Caco-2 (cell line): ENCODE measurements at regions not wholly inside any gene's neighbourhood (a gene's known extent, or its start where the extent isn't known, plus 50 kb on each side); places are given as distances from the start of the nearest gene placed in this dataset.

Experiments used
- BruUV-seq: library from RNA; stranded (reverse); fragments of 400-500 nt; replicated peaks from 2 replicates; lab custom pipeline; 2021; lab: Mats Ljungman, UMichigan
- CTCF ChIA-PET: fragments of 300-600 bp; sonication (Branson Sonifier 250); formaldehyde crosslinking; loops from one replicate; lab custom pipeline; 2022; ENCODE audit warnings: antibody characterized with exemption; lab: Charles Lee
- POLR2A ChIA-PET: fragments of 300-600 bp; sonication (Branson Sonifier 250); formaldehyde crosslinking; loops from one replicate; lab custom pipeline; 2022; ENCODE audit warnings: antibody characterized with exemption; lab: Charles Lee
- DNase-seq, 2 experiments: peaks; one replicate each; pipeline versions ENCODE4 v3.0.0 to v3.0.0-alpha.2; 2020 to 2022
- H3K27me3 ChIP-seq: replicated peaks from 2 replicates; pipeline ENCODE4 v1.6.0; 2011; ENCODE audit warnings: low read length; ENCODE audit not compliant: control insufficient read depth, insufficient read depth
- H3K36me3 ChIP-seq: 2 replicates; pipeline ENCODE4 v1.5.1; 2011; ENCODE audit warnings: low read length; ENCODE audit not compliant: control insufficient read depth, insufficient read depth
- H3K4me1 ChIP-seq: fragments of 250-450 bp; sonication (Bioruptor Pico); 2 replicates; pipeline ENCODE4 v1.5.1; 2020; ENCODE audit warnings: mild to moderate bottlenecking
- H3K4me3 ChIP-seq: 2 replicates; pipeline ENCODE4 v1.5.1; 2011; ENCODE audit warnings: low read depth, mild to moderate bottlenecking, control low read depth, low read length
- H3K9me3 ChIP-seq: fragments of 250-450 bp; sonication (Bioruptor Pico); 2 replicates; pipeline ENCODE4 v1.5.1; 2020; ENCODE audit warnings: mild to moderate bottlenecking, moderate library complexity
- H3K27ac Mint-ChIP-seq: one replicate; pipeline ENCODE4 v1.8.0; 2022; ENCODE audit warnings: mixed read lengths; ENCODE audit not compliant: unreplicated experiment
- H3K27me3 Mint-ChIP-seq: one replicate; pipeline ENCODE4 v1.8.0; 2022; ENCODE audit warnings: mixed read lengths; ENCODE audit not compliant: insufficient read depth, unreplicated experiment
- H3K36me3 Mint-ChIP-seq: one replicate; pipeline ENCODE4 v1.8.0; 2022; ENCODE audit warnings: mild to moderate bottlenecking, mixed read lengths; ENCODE audit not compliant: insufficient read depth, unreplicated experiment
- H3K4me1 Mint-ChIP-seq: one replicate; pipeline ENCODE4 v1.8.0; 2022; ENCODE audit warnings: low read depth, mixed read lengths; ENCODE audit not compliant: unreplicated experiment
- H3K4me3 Mint-ChIP-seq: one replicate; pipeline ENCODE4 v1.8.0; 2022; ENCODE audit warnings: mild to moderate bottlenecking, moderate library complexity, mixed read lengths; ENCODE audit not compliant: unreplicated experiment
- H3K9me3 Mint-ChIP-seq: one replicate; pipeline ENCODE4 v1.8.0; 2022; ENCODE audit warnings: mixed read lengths; ENCODE audit not compliant: unreplicated experiment
- CTCF ChIP-seq, 2 experiments: fragments of 200-600 bp in 1 of 2; IDR thresholded peaks; 1 replicate in 1 of 2; 2 replicates in 1 of 2; pipeline versions ENCODE4 v1.5.1 to v1.8.0; 2011 to 2022; ENCODE audit warnings: antibody characterized with exemption in 1 of 2, control low read depth in 1 of 2, inconsistent platforms in 1 of 2, low read depth in 1 of 2, low read length in 1 of 2, mild to moderate bottlenecking in 1 of 2, moderate library complexity in 1 of 2; ENCODE audit not compliant: insufficient read depth in 1 of 2, severe bottlenecking in 1 of 2, unreplicated experiment in 1 of 2
- intact Hi-C: fragments of 100-400 bp; cut with micrococcal nuclease; formaldehyde crosslinking; loops from one replicate; pipeline ENCODE4 v1.10.0; 2022; ENCODE audit not compliant: unreplicated experiment

DNA sequence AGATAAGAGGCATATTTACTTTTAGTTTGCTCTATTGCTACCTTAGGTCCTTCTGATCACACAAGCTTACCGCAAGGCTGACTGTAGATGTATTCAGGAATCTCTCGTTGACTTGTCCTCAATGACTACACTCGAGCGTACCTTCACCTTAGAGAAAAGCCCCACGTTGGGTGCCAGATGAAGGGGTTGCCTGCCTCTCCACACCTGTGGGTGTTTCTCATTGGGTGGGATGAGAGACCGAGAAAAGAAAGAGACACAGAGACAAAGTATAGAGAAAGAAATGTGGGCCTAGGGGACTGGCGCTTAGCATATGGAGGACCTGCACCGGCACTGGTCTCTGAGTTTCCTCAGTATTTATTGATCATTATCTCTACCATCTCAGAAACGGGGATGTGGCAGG, 51.8 kb downstream of the ASCL4 start:
- ChIA-PET CTCF (no interaction called here), POLR2A (no interaction called here)
- Histone ChIP-seq H3K27me3 (no peaks in the 10 kb centered on the region), H3K9me3 (peaks cover 14% of the 10 kb centered on the region; the same call in 1 of the 2 replicates), H3K36me3 (no peaks in the 10 kb centered on the region), H3K4me3 (no peak overlapping the region), H3K4me1 (no peaks in the 10 kb centered on the region)
- peaks cover 49% of the 10 kb centered on the region for H3K9me3 Mint-ChIP-seq
- TF ChIP-seq CTCF (IDR thresholded peaks at IDR 0.05; ENCODE audit: insufficient read depth in 1 of 2, low read depth in 1 of 2, low read length in 1 of 2, severe bottlenecking in 1 of 2, unreplicated experiment in 1 of 2) = no peak
- no peaks in the 10 kb centered on the region for H3K4me1 Mint-ChIP-seq
- H3K27ac Mint-ChIP-seq = no peak overlapping the region
- no peaks in the 10 kb centered on the region for H3K36me3 Mint-ChIP-seq
- DNase-seq = no peak
- BruUV-seq = no TSS peak
- no peak overlapping the region for H3K4me3 Mint-ChIP-seq
- intact Hi-C loops = no loop called here
- H3K27me3 Mint-ChIP-seq = no peaks in the 10 kb centered on the region

GRCh38 chr12:107829271-107829670, 54.8 kb downstream of the ASCL4 start:
- no peak overlapping the region for H3K4me3 ChIP-seq
- no peaks in the 10 kb centered on the region for H3K36me3 ChIP-seq
- ChIA-PET CTCF (no interaction called here), POLR2A (no interaction called here)
- no peak for DNase-seq
- Mint-ChIP-seq H3K4me3 (no peak overlapping the region), H3K36me3 (no peaks in the 10 kb centered on the region), H3K27me3 (no peaks in the 10 kb centered on the region), H3K4me1 (no peaks in the 10 kb centered on the region), H3K27ac (no peak overlapping the region), H3K9me3 (peaks cover 40% of the 10 kb centered on the region)
- no TSS peak for BruUV-seq
- no peaks in the 10 kb centered on the region for H3K27me3 ChIP-seq
- TF ChIP-seq CTCF (IDR thresholded peaks at IDR 0.05; ENCODE audit: insufficient read depth in 1 of 2, low read depth in 1 of 2, low read length in 1 of 2, severe bottlenecking in 1 of 2, unreplicated experiment in 1 of 2) = no peak
- intact Hi-C loops = no loop called here
- H3K9me3 ChIP-seq = peaks cover 14% of the 10 kb centered on the region; the same call in 1 of the 2 replicates
- no peaks in the 10 kb centered on the region for H3K4me1 ChIP-seq

DNA sequence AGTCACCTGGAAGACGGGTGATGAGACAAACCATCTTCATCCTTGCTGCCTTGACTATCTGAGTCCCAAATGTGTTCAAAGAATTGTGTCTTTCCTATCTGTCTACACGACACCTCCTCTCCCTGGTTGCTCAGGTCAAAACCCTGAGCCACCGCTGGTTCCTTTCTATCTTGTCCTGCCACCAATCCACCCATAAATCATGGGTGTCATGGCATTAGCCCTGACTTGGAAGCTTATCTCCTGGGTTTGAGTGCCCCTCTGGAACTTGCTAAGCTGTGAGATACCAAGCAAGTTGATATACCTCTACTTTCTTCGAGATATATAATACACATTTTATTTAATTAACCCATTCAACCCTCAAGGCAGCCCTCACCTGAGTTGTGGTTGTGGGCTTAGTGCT, 57.9 kb downstream of the ASCL4 start:
- Histone ChIP-seq H3K27me3 (no peaks in the 10 kb centered on the region), H3K4me3 (no peak overlapping the region), H3K4me1 (no peaks in the 10 kb centered on the region), H3K36me3 (no peaks in the 10 kb centered on the region), H3K9me3 (no peaks in the 10 kb centered on the region)
- intact Hi-C loops = no loop called here
- Mint-ChIP-seq H3K4me3 (no peak overlapping the region), H3K4me1 (no peaks in the 10 kb centered on the region), H3K27me3 (no peaks in the 10 kb centered on the region), H3K27ac (no peak overlapping the region), H3K9me3 (peaks cover 9% of the 10 kb centered on the region), H3K36me3 (no peaks in the 10 kb centered on the region)
- no peak for TF ChIP-seq CTCF (IDR thresholded peaks at IDR 0.05; ENCODE audit: insufficient read depth in 1 of 2, low read depth in 1 of 2, low read length in 1 of 2, severe bottlenecking in 1 of 2, unreplicated experiment in 1 of 2)
- no peak for DNase-seq
- no TSS peak for BruUV-seq
- ChIA-PET CTCF (no interaction called here), POLR2A (no interaction called here)
